Smooth muscle cell (in vitro differentiated cells): ENCODE measurements at regions not wholly inside any gene's neighbourhood (a gene's known extent, or its start where the extent isn't known, plus 50 kb on each side); places are given as distances from the start of the nearest gene placed in this dataset.

Source experiments
- DNase-seq: peaks from one replicate; lab custom pipeline; 2025; ENCODE audit not compliant: unreplicated experiment; lab: John Stamatoyannopoulos, UW
- H2AFZ ChIP-seq: fragments of 200-600 bp; sonication (generic); 2 replicates; pipeline ENCODE4 v1.6.0; 2016; ENCODE audit warnings: antibody characterized with exemption, low read depth, mild to moderate bottlenecking
- H3F3A ChIP-seq: fragments of 200-600 bp; sonication (generic); 2 replicates; pipeline ENCODE4 v1.6.0; 2017; ENCODE audit warnings: antibody characterized with exemption, low read depth
- H3K27ac ChIP-seq: fragments of 200-600 bp; sonication (generic); 2 replicates; pipeline ENCODE4 v1.5.1; 2016; ENCODE audit warnings: low read depth, mild to moderate bottlenecking
- H3K27me3 ChIP-seq: fragments of 200-600 bp; sonication (generic); 2 replicates; pipeline ENCODE4 v1.6.1; 2016; ENCODE audit warnings: low read depth, mild to moderate bottlenecking
- H3K36me3 ChIP-seq: fragments of 200-600 bp; sonication (generic); 2 replicates; pipeline ENCODE4 v1.5.1; 2016; ENCODE audit warnings: low read depth
- H3K4me1 ChIP-seq: fragments of 200-600 bp; sonication (generic); 2 replicates; pipeline ENCODE4 v1.5.1; 2016; ENCODE audit warnings: low read depth
- H3K4me2 ChIP-seq: fragments of 200-600 bp; sonication (generic); 2 replicates; pipeline ENCODE4 v1.6.0; 2016; ENCODE audit warnings: mild to moderate bottlenecking
- H3K4me3 ChIP-seq: fragments of 200-600 bp; sonication (generic); 2 replicates; pipeline ENCODE4 v1.5.1; 2016; ENCODE audit warnings: mild to moderate bottlenecking
- H3K79me2 ChIP-seq: fragments of 200-600 bp; sonication (generic); 2 replicates; pipeline ENCODE4 v1.6.0; 2016; ENCODE audit warnings: low read depth, mild to moderate bottlenecking
- H3K9ac ChIP-seq: fragments of 200-600 bp; sonication (generic); 2 replicates; pipeline ENCODE4 v1.6.0; 2016; ENCODE audit warnings: low read depth
- H3K9me3 ChIP-seq: fragments of 200-600 bp; sonication (generic); replicated peaks from 2 replicates; pipeline ENCODE4 v1.5.1; 2016; ENCODE audit warnings: low read depth
- H4K20me1 ChIP-seq: fragments of 200-600 bp; sonication (generic); 2 replicates; pipeline ENCODE4 v1.6.0; 2016; ENCODE audit warnings: low read depth
- CTCF ChIP-seq: fragments of 200-600 bp; sonication (generic); IDR thresholded peaks from 2 replicates; pipeline ENCODE4 v1.5.1; 2017; ENCODE audit warnings: borderline replicate concordance, mild to moderate bottlenecking, antibody characterized with exemption; ENCODE audit not compliant: insufficient read depth, poor library complexity, severe bottlenecking
- WGBS: methylation state at CpG from one replicate; pipeline ENCODE4 v1.1.7; 2016; ENCODE audit warnings: low lambda C conversion rate; 5-methylcytosine and 5-hydroxymethylcytosine counted together

GRCh38 chr17:79461041-79461440, 149.8 kb downstream of the RBFOX3 start:
- WGBS = 68% methylated on average over 2 of the region's 2 CpGs
- TF ChIP-seq CTCF = no peak
- Histone ChIP-seq H3K27ac (no peak overlapping the region), H3K9ac (no peak overlapping the region), H3K36me3 (no peaks in the 10 kb centered on the region), H3F3A (no peaks in the 10 kb centered on the region), H3K4me1 (no peaks in the 10 kb centered on the region), H3K4me3 (no peak overlapping the region), H3K9me3 (no peaks in the 10 kb centered on the region), H3K79me2 (no peaks in the 10 kb centered on the region), H3K27me3 (no peaks in the 10 kb centered on the region), H2AFZ (no peak overlapping the region), H4K20me1 (no peaks in the 10 kb centered on the region), H3K4me2 (no peak overlapping the region)
- no peak for DNase-seq

GRCh38 chr17:79459846-79460245, 151.0 kb downstream of the RBFOX3 start:
- no peaks in the 10 kb centered on the region for H4K20me1 ChIP-seq
- H3K4me2 ChIP-seq = no peak overlapping the region
- no peak overlapping the region for H3K9ac ChIP-seq
- no peaks in the 10 kb centered on the region for H3K27me3 ChIP-seq
- H3F3A ChIP-seq = no peaks in the 10 kb centered on the region
- no peaks in the 10 kb centered on the region for H3K36me3 ChIP-seq
- no peak overlapping the region for H3K27ac ChIP-seq
- H2AFZ ChIP-seq = no peak overlapping the region
- no peak overlapping the region for H3K4me3 ChIP-seq
- no peak for TF ChIP-seq CTCF
- H3K4me1 ChIP-seq = no peaks in the 10 kb centered on the region
- H3K9me3 ChIP-seq = no peaks in the 10 kb centered on the region
- DNase-seq = no peak
- H3K79me2 ChIP-seq = no peaks in the 10 kb centered on the region
- WGBS = 94% methylated on average over 4 of the region's 4 CpGs

- no peaks in the 10 kb centered on the region for H3K9me3 ChIP-seq
- H3K4me1 ChIP-seq = no peaks in the 10 kb centered on the region
- no peaks in the 10 kb centered on the region for H3K27me3 ChIP-seq
- no peaks in the 10 kb centered on the region for H4K20me1 ChIP-seq
- H3F3A ChIP-seq = no peaks in the 10 kb centered on the region
- no peaks in the 10 kb centered on the region for H3K79me2 ChIP-seq
- H2AFZ ChIP-seq = no peak overlapping the region
- 87% methylated on average over 12 of the region's 12 CpGs for WGBS
- H3K4me3 ChIP-seq = no peak overlapping the region
- H3K4me2 ChIP-seq = no peak overlapping the region
- DNase-seq = no peak
- H3K9ac ChIP-seq = no peak overlapping the region
- H3K36me3 ChIP-seq = no peaks in the 10 kb centered on the region
- TF ChIP-seq CTCF = no peak
- H3K27ac ChIP-seq = no peak overlapping the region
Observed at GRCh38 chr17:79459003-79459655, 151.7 kb downstream of the RBFOX3 start.

GRCh38 chr17:79458356-79458755, 152.5 kb downstream of the RBFOX3 start:
- 79% methylated on average over 12 of the region's 12 CpGs for WGBS
- no peak overlapping the region for H3K9ac ChIP-seq
- no peak for DNase-seq
- H3K9me3 ChIP-seq = no peaks in the 10 kb centered on the region
- no peaks in the 10 kb centered on the region for H3K36me3 ChIP-seq
- no peak overlapping the region for H3K27ac ChIP-seq
- H3K4me1 ChIP-seq = no peaks in the 10 kb centered on the region
- H4K20me1 ChIP-seq = no peaks in the 10 kb centered on the region
- H3K4me2 ChIP-seq = no peak overlapping the region
- H3F3A ChIP-seq = no peaks in the 10 kb centered on the region
- no peak overlapping the region for H2AFZ ChIP-seq
- no peak for TF ChIP-seq CTCF
- H3K79me2 ChIP-seq = no peaks in the 10 kb centered on the region
- H3K4me3 ChIP-seq = no peak overlapping the region
- H3K27me3 ChIP-seq = no peaks in the 10 kb centered on the region
